Left lung (tissue), 4 donors: ENCODE measurements at regions not wholly inside any gene's neighbourhood (a gene's known extent, or its start where the extent isn't known, plus 50 kb on each side); places are given as distances from the start of the nearest gene placed in this dataset.
"Not testable (repeated sequence)": the region's sequence is repeated elsewhere in the genome, so short reads cannot be mapped to it uniquely, and the experiment has no call there.

Source experiments
- ATAC-seq: fragments of 200-7000 bp; cut with Tn5 transposase; one replicate; pipeline ENCODE4 v1.9.1; 2020; ENCODE audit warnings: moderate library complexity
- DNase-seq, 4 donors: peaks; one replicate each; pipeline ENCODE4 v3.0.0-alpha.2; 2013 to 2020
- H3K27ac ChIP-seq, 2 donors: fragments of 200-600 bp; sonication (generic) in 1 of 2; one replicate each; pipeline versions ENCODE4 v1.5.0 to v1.8.0; 2020 to 2021
- H3K27me3 ChIP-seq, 2 donors: fragments of 200-600 bp; sonication (generic) in 1 of 2; one replicate each; pipeline versions ENCODE4 v1.5.0 to v1.8.0; 2020 to 2021
- H3K36me3 ChIP-seq, 2 donors: fragments of 200-600 bp; sonication (generic) in 1 of 2; one replicate each; pipeline versions ENCODE4 v1.5.0 to v1.8.0; 2020 to 2021
- H3K4me1 ChIP-seq, 2 donors: fragments of 200-600 bp; one replicate each; pipeline ENCODE4 v1.8.0; 2021
- H3K4me3 ChIP-seq, 2 donors: fragments of 200-600 bp; sonication (generic) in 1 of 2; one replicate each; pipeline versions ENCODE4 v1.5.0 to v1.8.0; 2020 to 2021; ENCODE audit warnings: mild to moderate bottlenecking in 1 of 2
- H3K9me3 ChIP-seq, 2 donors: fragments of 200-600 bp; sonication (generic) in 1 of 2; one replicate each; pipeline versions ENCODE4 v1.5.0 to v1.8.0; 2020 to 2021
- intact Hi-C, 2 donors: fragments of 100-400 bp; cut with DNase I; formaldehyde crosslinking; loops; one replicate each; pipeline versions ENCODE4 v1.11.2 to v1.14.2; 2022
- TF ChIP-seq, protein P1 (sequence below), 2 donors: fragments of 200-600 bp; sonication (generic) in 1 of 2; IDR thresholded peaks; one replicate each; pipeline versions ENCODE4 v1.5.0 to v1.8.0; 2021; ENCODE audit warnings: antibody characterized with exemption in 2 of 2
- donor health status: DM: no; HTN: yes; CAD: no.
- donor health status: DM: no; HTN: no; CAD: no.

DNA sequence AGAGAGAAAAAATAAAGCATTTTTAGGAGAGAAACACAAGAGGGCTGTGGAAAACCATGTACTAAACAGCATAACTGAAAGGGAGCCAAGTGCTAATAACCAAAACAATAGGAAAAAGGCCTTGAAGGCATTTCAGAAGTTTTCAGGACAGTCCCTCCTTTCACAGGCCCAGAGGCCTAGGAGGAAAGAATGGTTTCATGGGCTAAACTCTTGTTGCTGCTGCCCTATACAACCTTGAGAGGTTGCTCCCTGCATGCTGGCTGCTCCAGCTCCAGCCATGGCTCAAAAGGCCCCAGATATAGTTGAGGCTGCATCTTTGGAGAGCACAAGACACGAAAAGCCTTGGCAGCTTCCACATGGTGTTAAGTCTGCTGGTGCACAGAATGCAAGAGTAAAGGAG lies 267.4 kb upstream of the LRP1B start:
- intact Hi-C loops: no loop called here
- Histone ChIP-seq H3K27ac (no peak overlapping the region), H3K4me3 (no peak overlapping the region), H3K27me3 (no peaks in the 10 kb centered on the region), H3K36me3 (no peaks in the 10 kb centered on the region), H3K9me3 (peaks cover 0 to 35% of the 10 kb centered on the region in 2 donors), H3K4me1 (no peaks in the 10 kb centered on the region)
- DNase-seq (no peak), ATAC-seq (no peak)
- TF ChIP-seq, protein P1, sequence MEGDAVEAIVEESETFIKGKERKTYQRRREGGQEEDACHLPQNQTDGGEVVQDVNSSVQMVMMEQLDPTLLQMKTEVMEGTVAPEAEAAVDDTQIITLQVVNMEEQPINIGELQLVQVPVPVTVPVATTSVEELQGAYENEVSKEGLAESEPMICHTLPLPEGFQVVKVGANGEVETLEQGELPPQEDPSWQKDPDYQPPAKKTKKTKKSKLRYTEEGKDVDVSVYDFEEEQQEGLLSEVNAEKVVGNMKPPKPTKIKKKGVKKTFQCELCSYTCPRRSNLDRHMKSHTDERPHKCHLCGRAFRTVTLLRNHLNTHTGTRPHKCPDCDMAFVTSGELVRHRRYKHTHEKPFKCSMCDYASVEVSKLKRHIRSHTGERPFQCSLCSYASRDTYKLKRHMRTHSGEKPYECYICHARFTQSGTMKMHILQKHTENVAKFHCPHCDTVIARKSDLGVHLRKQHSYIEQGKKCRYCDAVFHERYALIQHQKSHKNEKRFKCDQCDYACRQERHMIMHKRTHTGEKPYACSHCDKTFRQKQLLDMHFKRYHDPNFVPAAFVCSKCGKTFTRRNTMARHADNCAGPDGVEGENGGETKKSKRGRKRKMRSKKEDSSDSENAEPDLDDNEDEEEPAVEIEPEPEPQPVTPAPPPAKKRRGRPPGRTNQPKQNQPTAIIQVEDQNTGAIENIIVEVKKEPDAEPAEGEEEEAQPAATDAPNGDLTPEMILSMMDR (IDR thresholded peaks at IDR 0.05): no peak

DNA sequence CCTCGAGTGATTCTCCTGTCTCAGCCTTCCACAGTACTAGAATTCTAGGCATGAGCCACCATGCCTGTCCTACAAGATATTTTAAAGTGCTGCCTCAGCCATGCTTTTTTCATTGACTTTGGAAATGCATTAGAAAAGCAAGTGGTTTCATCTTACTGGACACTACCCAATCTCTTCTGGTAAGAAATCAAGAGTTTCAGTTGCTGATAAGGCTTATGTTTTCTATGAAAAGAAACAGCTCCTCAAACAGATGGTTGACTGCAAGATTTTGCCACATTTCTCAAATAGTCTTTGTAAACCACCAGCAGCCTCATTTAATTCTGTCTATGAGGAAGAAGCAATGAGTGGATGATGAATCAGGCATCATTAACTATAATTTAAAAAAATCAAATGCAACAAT lies 264.5 kb upstream of the LRP1B start:
- TF ChIP-seq, protein P1 (IDR thresholded peaks at IDR 0.05): no peak
- intact Hi-C loops: no loop called here
- H3K4me1 ChIP-seq: no peaks in the 10 kb centered on the region
- H3K27me3 ChIP-seq: no peaks in the 10 kb centered on the region
- peaks cover 0 to 17% of the 10 kb centered on the region in 2 donors for H3K9me3 ChIP-seq
- H3K4me3 ChIP-seq: no peak overlapping the region
- H3K36me3 ChIP-seq: no peaks in the 10 kb centered on the region
- DNase-seq: no peak
- no peak for ATAC-seq
- no peak overlapping the region for H3K27ac ChIP-seq

DNA sequence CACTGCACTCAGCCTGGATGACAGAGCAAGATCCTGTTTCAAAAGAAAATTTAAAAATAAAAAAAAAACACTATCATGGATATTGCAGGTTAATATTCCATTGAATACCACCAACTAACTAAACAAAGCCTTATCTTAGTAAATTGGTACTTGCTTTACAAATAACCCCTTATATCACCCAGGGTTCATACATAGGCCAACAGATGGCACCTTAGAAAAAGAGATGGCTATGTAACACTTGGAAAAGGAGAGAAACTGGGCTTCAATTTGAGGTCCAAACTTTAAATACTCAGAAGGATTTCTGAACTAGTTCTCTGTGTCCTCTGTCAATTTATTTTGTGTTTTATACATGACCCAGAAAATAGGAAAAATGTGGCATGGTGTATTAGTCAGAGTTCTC lies 249.6 kb upstream of the LRP1B start:
- DNase-seq (no peak), ATAC-seq (no peak)
- H3K9me3 ChIP-seq: no peaks in the 10 kb centered on the region
- H3K4me1 ChIP-seq: no peaks in the 10 kb centered on the region
- intact Hi-C loops: no loop called here
- no peak overlapping the region for H3K27ac ChIP-seq
- no peak overlapping the region for H3K4me3 ChIP-seq
- TF ChIP-seq, protein P1 (IDR thresholded peaks at IDR 0.05): no peak
- no peaks in the 10 kb centered on the region for H3K27me3 ChIP-seq
- H3K36me3 ChIP-seq: no peaks in the 10 kb centered on the region

DNA sequence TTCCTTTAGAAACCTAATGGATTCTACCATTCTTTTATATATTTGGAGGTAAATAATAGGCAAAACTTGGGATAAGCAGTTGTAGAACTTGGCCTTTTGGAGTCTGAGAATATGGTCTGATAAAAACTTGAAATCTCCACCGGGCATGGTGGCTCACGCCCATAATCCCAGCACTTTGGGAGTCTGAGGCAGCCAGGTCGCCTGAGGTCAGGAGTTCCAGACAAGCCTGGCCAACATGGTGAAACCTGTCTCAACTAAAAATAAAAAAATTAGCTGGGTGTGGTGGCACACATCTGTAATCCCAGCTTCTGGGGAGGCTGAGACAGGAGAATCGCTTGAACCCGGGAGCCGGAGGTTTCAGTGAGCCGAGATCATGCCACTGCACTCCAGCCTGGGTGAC lies 231.3 kb upstream of the LRP1B start:
- H3K27me3 ChIP-seq, H3K36me3 ChIP-seq, ATAC-seq, H3K4me3 ChIP-seq, H3K9me3 ChIP-seq, H3K4me1 ChIP-seq, DNase-seq, intact Hi-C loops, H3K27ac ChIP-seq: not testable (repeated sequence)

DNA sequence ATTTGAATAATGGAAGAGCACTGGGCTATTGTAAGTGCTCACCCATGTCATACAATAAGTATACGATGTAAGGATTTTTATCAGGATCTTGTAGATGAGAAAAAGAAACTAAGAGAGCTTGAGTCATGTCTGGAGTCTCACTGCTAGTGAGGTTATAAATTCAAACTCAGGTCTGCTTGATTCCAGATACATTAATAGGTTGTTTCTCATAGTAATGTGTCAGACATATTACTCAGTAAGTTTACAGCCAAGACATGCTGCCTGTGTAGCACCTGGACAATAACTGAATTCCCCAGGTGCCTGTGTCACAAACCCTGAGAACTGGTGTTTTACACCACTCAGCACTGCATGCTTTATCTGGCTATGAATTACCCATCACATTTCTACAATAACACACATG lies 216.9 kb upstream of the LRP1B start:
- H3K9me3 ChIP-seq: no peaks in the 10 kb centered on the region
- no peaks in the 10 kb centered on the region for H3K27me3 ChIP-seq
- TF ChIP-seq, protein P1 (IDR thresholded peaks at IDR 0.05): no peak
- no peaks in the 10 kb centered on the region for H3K36me3 ChIP-seq
- intact Hi-C loops: no loop called here
- DNase-seq: no peak
- no peaks in the 10 kb centered on the region for H3K4me1 ChIP-seq
- no peak overlapping the region for H3K4me3 ChIP-seq
- no peak for ATAC-seq
- no peak overlapping the region for H3K27ac ChIP-seq

DNA sequence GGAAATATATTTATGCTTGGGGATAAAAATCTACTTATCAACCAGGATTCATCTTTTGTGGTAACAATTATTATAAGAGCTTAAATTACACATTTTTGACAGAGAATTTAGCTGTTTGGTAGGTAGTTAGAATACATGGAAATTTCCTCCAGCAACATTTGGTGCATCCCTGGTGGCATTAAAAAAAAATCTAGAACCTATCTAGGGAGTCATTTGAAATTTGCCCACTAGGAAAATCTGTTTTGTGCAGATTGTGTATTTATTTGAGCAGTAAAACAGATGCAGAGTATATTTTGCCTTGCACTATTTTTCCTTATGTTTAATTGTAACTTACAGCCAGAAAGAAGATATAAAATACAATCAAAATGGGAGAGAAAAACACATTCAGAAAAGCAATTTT lies 208.4 kb upstream of the LRP1B start:
- no peaks in the 10 kb centered on the region for H3K36me3 ChIP-seq
- peaks cover 0 to 5% of the 10 kb centered on the region in 2 donors for H3K9me3 ChIP-seq
- intact Hi-C loops: no loop called here
- H3K27ac ChIP-seq: no peak overlapping the region
- no peaks in the 10 kb centered on the region for H3K27me3 ChIP-seq
- DNase-seq (no peak), ATAC-seq (no peak)
- H3K4me1 ChIP-seq: no peaks in the 10 kb centered on the region
- H3K4me3 ChIP-seq: no peak overlapping the region
- TF ChIP-seq, protein P1 (IDR thresholded peaks at IDR 0.05): no peak
